Lower leg skin (tissue), 3 donors: ENCODE measurements at regions not wholly inside any gene's neighbourhood (a gene's known extent, or its start where the extent isn't known, plus 50 kb on each side); places are given as distances from the start of the nearest gene placed in this dataset.

ENCODE experiments used
- CTCF ChIP-seq, 3 donors: fragments of 450-650 bp; IDR thresholded peaks; one replicate each; pipeline ENCODE4 v1.5.1; 2016; ENCODE audit warnings: antibody characterized with exemption in 3 of 3, mild to moderate bottlenecking in 3 of 3, moderate library complexity in 2 of 3
- POLR2A ChIP-seq, 2 donors: fragments of 450-650 bp; IDR thresholded peaks; one replicate each; pipeline ENCODE4 v1.6.1; 2016 to 2017; ENCODE audit warnings: antibody characterized with exemption in 2 of 2, mild to moderate bottlenecking in 1 of 2, moderate library complexity in 1 of 2

- TF ChIP-seq CTCF (IDR thresholded peaks at IDR 0.05) (no peak), POLR2A (IDR thresholded peaks at IDR 0.05) (no peak)
Measured at GRCh38 chr2:16334886-16335603, 330.6 kb downstream of the CYRIA start.
